Neutrophil (primary cell): ENCODE measurements at regions not wholly inside any gene's neighbourhood (a gene's known extent, or its start where the extent isn't known, plus 50 kb on each side); places are given as distances from the start of the nearest gene placed in this dataset.
"Not testable (repeated sequence)": the region's sequence is repeated elsewhere in the genome, so short reads cannot be mapped to it uniquely, and the experiment has no call there.

Experiments used
- H3K27ac ChIP-seq: fragments of 200-600 bp; sonication (generic); 2 replicates; pipeline ENCODE4 v1.5.1; 2016; ENCODE audit warnings: mild to moderate bottlenecking, moderate library complexity
- H3K27me3 ChIP-seq: fragments of 200-600 bp; sonication (generic); 2 replicates; pipeline ENCODE4 v1.6.0; 2016; ENCODE audit warnings: mild to moderate bottlenecking
- H3K36me3 ChIP-seq: fragments of 200-600 bp; sonication (generic); 2 replicates; pipeline ENCODE4 v1.5.1; 2017
- H3K4me1 ChIP-seq, 2 experiments: fragments of 200-600 bp in 1 of 2; sonication (generic) in 1 of 2; 1 replicate in 1 of 2; 2 replicates in 1 of 2; pipeline versions ENCODE4 v1.5.1 to v1.6.1; 2013 to 2016; ENCODE audit warnings: low read depth in 1 of 2, low read length in 1 of 2, mild to moderate bottlenecking in 1 of 2, moderate library complexity in 1 of 2; ENCODE audit not compliant: control insufficient read depth in 1 of 2, insufficient read depth in 1 of 2
- H3K4me3 ChIP-seq, 2 experiments: fragments of 200-600 bp in 1 of 2; sonication (generic) in 1 of 2; 1 replicate in 1 of 2; 2 replicates in 1 of 2; pipeline ENCODE4 v1.5.1; 2013 to 2016; ENCODE audit warnings: low read depth in 1 of 2, low read length in 1 of 2, mild to moderate bottlenecking in 1 of 2, moderate library complexity in 1 of 2
- H3K9me3 ChIP-seq: fragments of 200-600 bp; sonication (generic); 2 replicates; pipeline ENCODE4 v1.5.1; 2016
- CTCF ChIP-seq: fragments of 200-600 bp; sonication (generic); IDR thresholded peaks from 2 replicates; pipeline ENCODE4 v1.5.1; 2016; ENCODE audit warnings: antibody characterized with exemption

DNA sequence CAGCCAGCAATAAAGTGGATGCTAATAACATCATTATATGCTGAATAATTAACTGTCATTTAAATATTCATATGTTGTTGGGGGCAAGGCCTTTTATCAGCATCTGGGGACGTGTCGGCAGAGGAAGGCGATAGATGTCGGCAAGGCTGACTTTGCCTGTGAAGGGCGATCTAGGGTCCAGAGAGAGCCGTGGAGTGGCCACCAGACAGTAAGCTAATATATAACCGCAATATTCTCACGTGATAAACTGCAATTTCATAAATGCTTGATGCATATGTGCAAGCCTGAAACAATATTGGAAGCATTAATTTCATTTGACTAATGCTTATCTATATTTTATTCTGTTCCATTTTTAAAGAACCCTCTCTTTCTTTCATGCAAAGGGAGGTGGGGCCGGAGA lies 141.0 kb upstream of the POU3F1 start:
- Histone ChIP-seq H3K27ac (no peak overlapping the region), H3K9me3 (no peaks in the 10 kb centered on the region), H3K4me1 (peaks cover 0 to 8% of the 10 kb centered on the region in 2 experiments), H3K36me3 (no peaks in the 10 kb centered on the region), H3K27me3 (peaks cover 22% of the 10 kb centered on the region), H3K4me3 (no peak overlapping the region)
- no peak for TF ChIP-seq CTCF

GRCh38 chr1:38186566-38186965 lies 140.0 kb upstream of the POU3F1 start:
- Histone ChIP-seq H3K27ac (no peak overlapping the region), H3K4me3 (no peak overlapping the region), H3K9me3 (no peaks in the 10 kb centered on the region), H3K27me3 (peaks cover 14% of the 10 kb centered on the region), H3K36me3 (no peaks in the 10 kb centered on the region), H3K4me1 (peaks cover 0 to 8% of the 10 kb centered on the region in 2 experiments)
- no peak for TF ChIP-seq CTCF

DNA sequence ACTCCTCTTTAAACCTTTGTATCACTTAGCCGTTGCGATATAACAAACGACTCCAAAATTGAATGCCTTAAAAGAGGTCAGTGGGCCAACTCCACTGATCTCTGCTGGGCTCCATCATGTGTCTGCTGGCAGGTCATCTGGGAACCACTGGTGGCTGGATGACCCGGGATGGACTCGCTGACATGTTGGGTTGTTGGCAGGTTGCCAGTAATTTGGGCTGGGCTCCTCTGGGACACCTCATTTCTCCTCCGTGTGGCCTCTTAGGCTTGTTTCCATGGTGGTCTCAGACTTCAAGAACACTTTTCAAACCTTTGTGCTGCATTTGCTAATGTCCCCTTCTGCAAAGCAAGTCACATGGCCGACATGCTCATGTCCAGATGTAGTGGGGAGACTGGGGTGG lies 139.3 kb upstream of the POU3F1 start:
- Histone ChIP-seq H3K4me1 (peaks cover 0 to 2% of the 10 kb centered on the region in 2 experiments), H3K27ac (no peak overlapping the region), H3K9me3 (no peaks in the 10 kb centered on the region), H3K36me3 (no peaks in the 10 kb centered on the region), H3K4me3 (no peak overlapping the region), H3K27me3 (peaks cover 7% of the 10 kb centered on the region)
- no peak for TF ChIP-seq CTCF

- no peak overlapping the region for H3K4me3 ChIP-seq
- H3K4me1 ChIP-seq = no peaks in the 10 kb centered on the region
- no peaks in the 10 kb centered on the region for H3K9me3 ChIP-seq
- H3K27me3 ChIP-seq = no peaks in the 10 kb centered on the region
- TF ChIP-seq CTCF = no peak
- no peaks in the 10 kb centered on the region for H3K36me3 ChIP-seq
- H3K27ac ChIP-seq = no peak overlapping the region
Observed at GRCh38 chr1:38183747-38184146, 137.2 kb upstream of the POU3F1 start.

GRCh38 chr1:38183096-38183495 lies 136.5 kb upstream of the POU3F1 start:
- H3K9me3 ChIP-seq = no peaks in the 10 kb centered on the region
- H3K36me3 ChIP-seq = no peaks in the 10 kb centered on the region
- H3K4me1 ChIP-seq = no peaks in the 10 kb centered on the region
- no peaks in the 10 kb centered on the region for H3K27me3 ChIP-seq
- H3K27ac ChIP-seq = no peak overlapping the region
- H3K4me3 ChIP-seq = no peak overlapping the region
- no peak for TF ChIP-seq CTCF

DNA sequence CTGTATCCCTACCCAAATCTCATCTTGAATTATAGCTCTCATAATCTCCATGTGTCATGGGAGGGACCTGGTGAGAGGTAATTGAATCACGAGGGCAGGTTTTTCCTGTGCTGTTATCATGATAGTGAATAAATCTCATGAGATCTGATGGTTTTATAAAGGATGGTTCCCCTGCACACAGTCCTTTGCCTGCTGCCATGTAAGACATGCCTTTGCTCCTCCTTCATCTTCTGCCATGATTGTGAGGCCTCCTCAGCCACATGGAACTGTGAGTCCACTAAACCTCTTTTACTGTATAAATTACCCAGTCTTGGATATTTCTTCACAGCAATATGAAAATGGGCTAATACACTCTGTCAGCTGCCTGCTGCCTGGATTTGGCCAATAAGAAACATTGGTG lies 133.8 kb upstream of the POU3F1 start:
- not testable (repeated sequence) for H3K4me1 ChIP-seq, H3K9me3 ChIP-seq, H3K36me3 ChIP-seq, H3K27ac ChIP-seq, H3K4me3 ChIP-seq, H3K27me3 ChIP-seq
